WI38 (cell line): ENCODE measurements at regions not wholly inside any gene's neighbourhood (a gene's known extent, or its start where the extent isn't known, plus 50 kb on each side); places are given as distances from the start of the nearest gene placed in this dataset.

Experiments
- H3K4me3 ChIP-seq: 2 replicates; pipeline ENCODE4 v1.5.1; 2011; ENCODE audit warnings: low read depth, mild to moderate bottlenecking, control low read depth, low read length
- CTCF ChIP-seq: IDR thresholded peaks from 2 replicates; pipeline ENCODE4 v1.5.1; 2012; ENCODE audit warnings: low read depth, mild to moderate bottlenecking, control low read depth, low read length

GRCh38 chr4:129314781-129315180 lies 218.8 kb downstream of the C4orf33 start:
- no peak for TF ChIP-seq CTCF
- H3K4me3 ChIP-seq: no peak overlapping the region

- no peak for TF ChIP-seq CTCF
- H3K4me3 ChIP-seq: no peak overlapping the region
These were observed 227.0 kb downstream of the C4orf33 start for GRCh38 chr4:129322920-129323319.

DNA sequence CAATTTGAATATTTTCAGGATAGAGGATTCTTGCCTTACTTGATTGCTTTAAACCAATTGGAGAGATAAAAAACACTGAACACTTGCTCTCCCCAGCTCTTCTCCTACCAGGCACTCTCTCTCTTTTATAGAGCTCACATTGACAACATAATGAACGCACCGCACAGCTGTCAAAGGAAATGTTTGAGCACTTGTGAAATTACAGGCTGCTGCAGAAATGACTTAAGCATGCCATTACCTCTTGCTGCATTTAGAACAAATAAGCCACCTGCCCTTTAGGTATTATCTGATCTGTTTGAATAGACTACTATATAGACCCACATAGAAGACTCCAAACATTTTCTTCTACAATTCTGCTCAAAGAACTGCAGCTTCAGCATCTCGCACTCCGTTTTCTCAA lies 227.7 kb downstream of the C4orf33 start:
- no peak for TF ChIP-seq CTCF
- no peak overlapping the region for H3K4me3 ChIP-seq

DNA sequence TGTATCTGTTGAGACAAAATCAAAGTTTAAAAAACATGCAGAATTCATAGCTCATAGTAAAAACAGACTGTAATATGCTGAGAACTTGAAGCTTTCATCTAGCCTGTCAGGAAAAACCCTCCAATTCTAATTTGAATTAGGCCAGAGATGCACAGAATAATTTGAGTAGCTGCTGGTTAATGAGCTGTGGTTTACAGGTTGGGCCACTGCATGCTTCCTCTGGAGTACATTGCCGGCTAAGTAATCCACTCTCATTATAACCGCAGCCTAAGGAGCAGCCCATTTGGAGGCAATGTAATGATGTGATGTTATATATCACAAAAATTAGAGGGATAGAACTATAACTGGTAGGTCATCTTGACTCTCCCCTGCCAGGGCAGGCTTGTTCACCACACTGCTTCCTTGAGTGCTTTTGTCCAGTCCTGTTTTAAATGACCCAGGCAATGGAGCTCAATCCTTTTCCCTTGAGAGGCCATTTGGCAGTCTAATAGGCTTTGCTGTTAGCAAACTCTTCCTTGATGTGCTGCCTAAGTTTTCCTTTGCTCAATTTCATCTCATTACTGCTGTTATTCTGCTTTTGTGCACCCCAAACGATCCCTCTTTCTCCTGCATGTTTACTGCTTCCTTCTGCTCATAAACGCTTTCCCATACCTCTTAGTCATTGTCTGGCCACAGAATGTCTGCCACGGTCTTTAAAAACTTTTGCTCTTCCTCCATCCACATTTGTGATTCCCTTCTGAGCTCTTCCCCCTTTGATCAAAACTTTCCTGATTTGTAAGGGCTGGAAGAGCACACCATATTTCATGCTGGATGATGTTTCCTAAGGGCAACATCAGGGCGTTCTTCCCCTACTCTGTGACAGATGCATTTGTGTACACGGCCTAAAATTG lies 230.9 kb downstream of the C4orf33 start:
- TF ChIP-seq CTCF: no peak
- H3K4me3 ChIP-seq: no peak overlapping the region

DNA sequence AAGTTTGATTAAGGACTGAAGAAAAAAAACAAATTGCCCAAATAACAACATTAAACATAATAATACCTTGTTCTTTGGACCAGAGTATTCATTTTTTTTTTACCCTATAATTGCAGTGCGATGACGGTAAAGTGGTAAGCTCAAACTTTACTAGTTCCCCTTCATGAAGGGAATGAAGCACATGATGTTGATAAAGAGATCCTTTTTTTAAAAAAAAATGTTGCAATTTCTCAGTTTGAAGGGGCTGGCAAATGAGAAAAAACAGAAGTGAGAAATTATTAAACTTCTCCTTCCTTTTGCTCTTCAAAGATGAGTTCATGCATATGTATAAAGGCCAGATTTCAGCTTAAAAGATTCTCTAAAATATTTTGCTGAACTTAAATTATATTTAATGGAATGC lies 231.7 kb downstream of the C4orf33 start:
- TF ChIP-seq CTCF: no peak
- H3K4me3 ChIP-seq: no peak overlapping the region

GRCh38 chr4:129328162-129328561 lies 232.2 kb downstream of the C4orf33 start:
- no peak overlapping the region for H3K4me3 ChIP-seq
- TF ChIP-seq CTCF: no peak

DNA sequence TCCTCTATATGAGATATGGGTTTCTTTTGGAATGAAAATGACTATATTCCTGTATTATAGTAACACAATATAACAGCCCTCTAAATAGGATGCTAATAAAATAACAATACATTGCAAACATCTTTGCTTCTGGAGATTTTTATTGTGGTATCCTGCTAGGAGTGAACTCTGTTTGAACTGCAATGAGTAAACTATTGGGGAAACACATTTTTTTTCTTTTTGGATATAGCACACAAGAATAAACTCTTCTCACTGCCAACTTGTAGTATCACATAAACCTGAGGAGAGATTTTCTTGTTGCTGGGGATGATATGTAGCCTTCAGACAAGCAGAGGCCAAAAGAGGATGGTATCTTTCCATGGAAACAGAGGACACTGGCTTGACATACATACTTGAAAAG lies 238.2 kb downstream of the C4orf33 start:
- no peak overlapping the region for H3K4me3 ChIP-seq
- no peak for TF ChIP-seq CTCF
